Esophagus squamous epithelium (tissue), 4 donors: ENCODE measurements at regions not wholly inside any gene's neighbourhood (a gene's known extent, or its start where the extent isn't known, plus 50 kb on each side); places are given as distances from the start of the nearest gene placed in this dataset.

Experiments used
- CTCF ChIP-seq, 6 experiments: fragments of 450-650 bp in 4 of 6; fragments of 200-600 bp in 2 of 6; sonication (generic) in 2 of 6; IDR thresholded peaks; one replicate each; pipeline ENCODE4 v1.5.1; 2016 to 2019; ENCODE audit warnings: antibody characterized with exemption in 6 of 6, mild to moderate bottlenecking in 4 of 6, moderate library complexity in 4 of 6
- POLR2A ChIP-seq, 4 donors: fragments of 450-650 bp; IDR thresholded peaks; one replicate each; pipeline ENCODE4 v1.6.1; 2017; ENCODE audit warnings: antibody characterized with exemption in 4 of 4, mild to moderate bottlenecking in 4 of 4, moderate library complexity in 3 of 4

GRCh38 chr12:111030800-111031199 lies 110.4 kb upstream of the MYL2 start:
- no peak for TF ChIP-seq CTCF (IDR thresholded peaks at IDR 0.05)
- no peak for TF ChIP-seq POLR2A (IDR thresholded peaks at IDR 0.05)
